PC-9 (cell line): ENCODE measurements at regions not wholly inside any gene's neighbourhood (a gene's known extent, or its start where the extent isn't known, plus 50 kb on each side); places are given as distances from the start of the nearest gene placed in this dataset.

Experiments
- BruUV-seq: library from RNA; stranded (reverse); fragments of 400-500 nt; replicated peaks from 2 replicates; lab custom pipeline; 2021; lab: Mats Ljungman, UMichigan
- CTCF ChIA-PET: fragments of 300-600 bp; sonication (Branson Sonifier 250); formaldehyde crosslinking; loops from one replicate; lab custom pipeline; 2022; ENCODE audit warnings: antibody characterized with exemption; lab: Charles Lee
- POLR2A ChIA-PET: fragments of 300-600 bp; sonication (Branson Sonifier 250); formaldehyde crosslinking; loops from one replicate; lab custom pipeline; 2022; ENCODE audit warnings: antibody characterized with exemption; ENCODE audit not compliant: unreplicated experiment; lab: Charles Lee
- DNase-seq, 2 experiments: peaks; one replicate each; pipeline versions ENCODE4 v3.0.0 to v3.0.0-alpha.2; 2015 to 2022; ENCODE audit warnings: mixed read lengths in 1 of 2
- H2AFZ ChIP-seq: fragments of 200-600 bp; sonication (generic); 2 replicates; pipeline ENCODE4 v1.8.1; 2017; ENCODE audit warnings: antibody characterized with exemption
- H3F3A ChIP-seq: fragments of 200-600 bp; sonication (generic); 2 replicates; pipeline ENCODE4 v1.8.1; 2017; ENCODE audit warnings: antibody characterized with exemption, mild to moderate bottlenecking, low read depth; ENCODE audit not compliant: insufficient read depth
- H3K27ac ChIP-seq: fragments of 200-600 bp; sonication (generic); 2 replicates; pipeline ENCODE4 v1.6.1; 2016; ENCODE audit warnings: mixed run types
- H3K27me3 ChIP-seq: fragments of 200-600 bp; sonication (generic); 2 replicates; pipeline ENCODE4 v1.6.1; 2016; ENCODE audit warnings: low read depth, mixed run types; ENCODE audit not compliant: insufficient read depth
- H3K36me3 ChIP-seq: fragments of 200-600 bp; sonication (generic); 2 replicates; pipeline ENCODE4 v1.6.1; 2016; ENCODE audit warnings: low read depth, mixed run types
- H3K4me1 ChIP-seq: fragments of 200-600 bp; sonication (generic); replicated peaks from 2 replicates; pipeline ENCODE4 v1.6.1; 2016; ENCODE audit warnings: mixed run types; ENCODE audit not compliant: insufficient read depth
- H3K4me2 ChIP-seq: fragments of 200-600 bp; sonication (generic); 2 replicates; pipeline ENCODE4 v1.6.1; 2017; ENCODE audit warnings: mixed run types
- H3K4me3 ChIP-seq: fragments of 200-600 bp; sonication (generic); 2 replicates; pipeline ENCODE4 v1.6.1; 2016; ENCODE audit warnings: mixed run types
- H3K79me2 ChIP-seq: fragments of 200-600 bp; sonication (generic); 2 replicates; pipeline ENCODE4 v1.6.1; 2017; ENCODE audit warnings: low read depth, mixed run types
- H3K9me2 ChIP-seq: fragments of 200-600 bp; sonication (generic); 2 replicates; pipeline ENCODE4 v1.8.1; 2017; ENCODE audit warnings: mild to moderate bottlenecking; ENCODE audit not compliant: insufficient read depth
- H3K9me3 ChIP-seq: fragments of 200-600 bp; sonication (generic); 2 replicates; pipeline ENCODE4 v1.8.1; 2016; ENCODE audit warnings: low read depth; ENCODE audit not compliant: insufficient read depth
- H4K20me1 ChIP-seq: fragments of 200-600 bp; sonication (generic); 2 replicates; pipeline ENCODE4 v1.8.1; 2017; ENCODE audit not compliant: insufficient read depth
- CTCF ChIP-seq: fragments of 200-600 bp; sonication (generic); conservative IDR thresholded peaks from 2 replicates; pipeline ENCODE4 v1.6.1; 2017; ENCODE audit warnings: mixed run types, antibody characterized with exemption, mild to moderate bottlenecking, moderate library complexity
- EZH2 ChIP-seq: fragments of 200-600 bp; sonication (generic); IDR thresholded peaks from 2 replicates; pipeline ENCODE4 v1.8.0; 2017; ENCODE audit warnings: antibody characterized with exemption, low read depth
- intact Hi-C: fragments of 100-400 bp; cut with micrococcal nuclease; formaldehyde crosslinking; loops from one replicate; pipeline ENCODE4 v1.10.0; 2022; ENCODE audit not compliant: unreplicated experiment

GRCh38 chr22:34761111-34761510 lies 304.8 kb upstream of the ISX start:
- CTCF ChIA-PET = no interaction called here
- Histone ChIP-seq H3K4me1 (0 out of 2 replicates have a peak, but pooled peaks cover 4% of the 10 kb centered on the region), H3K9me3 (no peaks in the 10 kb centered on the region), H3K36me3 (no peaks in the 10 kb centered on the region), H3F3A (no peaks in the 10 kb centered on the region), H3K9me2 (no peaks in the 10 kb centered on the region), H3K27me3 (no peaks in the 10 kb centered on the region), H3K79me2 (no peaks in the 10 kb centered on the region), H3K27ac (no peak overlapping the region), H3K4me2 (no peak overlapping the region), H4K20me1 (no peaks in the 10 kb centered on the region), H2AFZ (no peak overlapping the region), H3K4me3 (no peak overlapping the region)
- TF ChIP-seq EZH2 (no peak), CTCF (no peak)
- intact Hi-C loops = no loop called here
- BruUV-seq = no TSS peak
- DNase-seq = peak in 1 of 2 experiments; percentile 12
- POLR2A ChIA-PET = no interaction called here

GRCh38 chr22:34763496-34763895 lies 302.5 kb upstream of the ISX start:
- H3F3A ChIP-seq = no peaks in the 10 kb centered on the region
- H3K9me3 ChIP-seq = no peaks in the 10 kb centered on the region
- POLR2A ChIA-PET = no interaction called here
- H3K4me1 ChIP-seq = 0 out of 2 replicates have a peak, but pooled peaks cover 4% of the 10 kb centered on the region
- no peaks in the 10 kb centered on the region for H3K27me3 ChIP-seq
- H3K27ac ChIP-seq = no peak overlapping the region
- no peaks in the 10 kb centered on the region for H3K36me3 ChIP-seq
- TF ChIP-seq CTCF = no peak
- TF ChIP-seq EZH2 = no peak
- no peak overlapping the region for H3K4me2 ChIP-seq
- H4K20me1 ChIP-seq = no peaks in the 10 kb centered on the region
- no peaks in the 10 kb centered on the region for H3K79me2 ChIP-seq
- intact Hi-C loops = no loop called here
- H3K9me2 ChIP-seq = no peaks in the 10 kb centered on the region
- H3K4me3 ChIP-seq = no peak overlapping the region
- no TSS peak for BruUV-seq
- CTCF ChIA-PET = no interaction called here
- H2AFZ ChIP-seq = no peak overlapping the region
- no peak for DNase-seq

GRCh38 chr22:34765115-34765514 lies 300.8 kb upstream of the ISX start:
- ChIA-PET POLR2A (no interaction called here), CTCF (no interaction called here)
- no peaks in the 10 kb centered on the region for H3F3A ChIP-seq
- H3K27me3 ChIP-seq = no peaks in the 10 kb centered on the region
- no TSS peak for BruUV-seq
- no peaks in the 10 kb centered on the region for H3K9me2 ChIP-seq
- H2AFZ ChIP-seq = no peak overlapping the region
- intact Hi-C loops = no loop called here
- no peak overlapping the region for H3K4me3 ChIP-seq
- no peaks in the 10 kb centered on the region for H4K20me1 ChIP-seq
- H3K36me3 ChIP-seq = no peaks in the 10 kb centered on the region
- 0 out of 2 replicates have a peak, but pooled peaks cover 3% of the 10 kb centered on the region for H3K4me1 ChIP-seq
- no peaks in the 10 kb centered on the region for H3K79me2 ChIP-seq
- TF ChIP-seq CTCF (no peak), EZH2 (no peak)
- DNase-seq = no peak
- H3K4me2 ChIP-seq = no peak overlapping the region
- H3K27ac ChIP-seq = no peak overlapping the region
- no peaks in the 10 kb centered on the region for H3K9me3 ChIP-seq
